Activated T-cell treated with anti-CD3 and anti-CD28 coated beads, Interleukin-2, amount 50 U/mL, for 48 hours (primary cell): ENCODE measurements at regions not wholly inside any gene's neighbourhood (a gene's known extent, or its start where the extent isn't known, plus 50 kb on each side); places are given as distances from the start of the nearest gene placed in this dataset.

Experiments used
- DNase-seq, 2 experiments: peaks; one replicate each; pipeline ENCODE4 v3.0.0-alpha.2; 2020

- no peak for DNase-seq
These were observed 168.4 kb upstream of the NHS start for GRCh38 chrX:17206584-17206983.

GRCh38 chrX:17214962-17215361 lies 160.0 kb upstream of the NHS start:
- DNase-seq: no peak

GRCh38 chrX:17226736-17227135 lies 148.3 kb upstream of the NHS start:
- DNase-seq: no peak

- DNase-seq: no peak
These were observed 137.9 kb upstream of the NHS start for GRCh38 chrX:17237146-17237545.

GRCh38 chrX:17242470-17242869 lies 132.5 kb upstream of the NHS start:
- peak; percentile 35 to 39 for DNase-seq

- DNase-seq: no peak
These were observed 127.9 kb upstream of the NHS start for GRCh38 chrX:17247144-17247543.

GRCh38 chrX:17262123-17262522 lies 112.9 kb upstream of the NHS start:
- DNase-seq: no peak

- no peak for DNase-seq
These were observed 108.9 kb upstream of the NHS start for GRCh38 chrX:17266136-17266535.

GRCh38 chrX:17278961-17279360 lies 96.0 kb upstream of the NHS start:
- no peak for DNase-seq

- DNase-seq: no peak
These were observed 89.0 kb upstream of the NHS start for GRCh38 chrX:17285983-17286382.

- DNase-seq: no peak
These were observed 83.7 kb upstream of the NHS start for GRCh38 chrX:17291171-17291900.

GRCh38 chrX:17292111-17292527 lies 82.9 kb upstream of the NHS start:
- DNase-seq: no peak

GRCh38 chrX:17294561-17294960 lies 80.4 kb upstream of the NHS start:
- no peak for DNase-seq

- DNase-seq: no peak
These were observed 79.2 kb upstream of the NHS start for GRCh38 chrX:17295791-17296190.

- no peak for DNase-seq
These were observed 76.4 kb upstream of the NHS start for GRCh38 chrX:17298564-17298963.

GRCh38 chrX:17299206-17299605 lies 75.8 kb upstream of the NHS start:
- DNase-seq: no peak

GRCh38 chrX:17323397-17323796 lies 51.6 kb upstream of the NHS start:
- no peak for DNase-seq
